Breast epithelium (tissue), 3 donors: ENCODE measurements at regions not wholly inside any gene's neighbourhood (a gene's known extent, or its start where the extent isn't known, plus 50 kb on each side); places are given as distances from the start of the nearest gene placed in this dataset.

Source experiments
- POLR2A ChIP-seq: fragments of 450-650 bp; IDR thresholded peaks from one replicate; pipeline ENCODE4 v1.6.1; 2016; ENCODE audit warnings: antibody characterized with exemption, mild to moderate bottlenecking, moderate library complexity
- POLR2AphosphoS5 ChIP-seq, 3 donors: sonication (generic); formaldehyde crosslinking; IDR thresholded peaks; one replicate each; pipeline ENCODE4 v1.6.1; 2017; ENCODE audit warnings: antibody characterized with exemption in 3 of 3
- TF ChIP-seq, protein P1 (sequence below), 3 donors: fragments of 450-650 bp; IDR thresholded peaks; one replicate each; pipeline ENCODE4 v1.5.1; 2016 to 2017; ENCODE audit warnings: antibody characterized with exemption in 3 of 3, mild to moderate bottlenecking in 3 of 3, moderate library complexity in 3 of 3

DNA sequence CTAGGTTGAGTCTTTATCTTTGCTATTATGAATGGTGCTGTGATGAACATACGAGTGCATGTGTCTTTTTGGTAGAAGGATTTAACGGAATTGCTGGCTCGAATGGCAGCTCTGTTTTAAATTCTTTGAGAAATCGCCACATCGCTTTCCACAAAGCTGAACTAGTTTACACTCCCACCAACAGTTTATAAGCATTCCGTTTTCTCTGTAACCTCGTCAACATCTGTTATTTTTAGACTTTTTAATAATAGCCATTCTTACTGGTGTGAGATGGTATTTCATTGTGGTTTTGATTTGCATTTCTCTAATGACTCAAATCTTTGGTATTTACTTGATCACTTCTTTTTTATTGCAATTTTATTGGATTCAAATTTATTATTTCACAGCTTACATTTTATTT, 117.4 kb upstream of the HDGFL1 start:
- TF ChIP-seq, protein P1, sequence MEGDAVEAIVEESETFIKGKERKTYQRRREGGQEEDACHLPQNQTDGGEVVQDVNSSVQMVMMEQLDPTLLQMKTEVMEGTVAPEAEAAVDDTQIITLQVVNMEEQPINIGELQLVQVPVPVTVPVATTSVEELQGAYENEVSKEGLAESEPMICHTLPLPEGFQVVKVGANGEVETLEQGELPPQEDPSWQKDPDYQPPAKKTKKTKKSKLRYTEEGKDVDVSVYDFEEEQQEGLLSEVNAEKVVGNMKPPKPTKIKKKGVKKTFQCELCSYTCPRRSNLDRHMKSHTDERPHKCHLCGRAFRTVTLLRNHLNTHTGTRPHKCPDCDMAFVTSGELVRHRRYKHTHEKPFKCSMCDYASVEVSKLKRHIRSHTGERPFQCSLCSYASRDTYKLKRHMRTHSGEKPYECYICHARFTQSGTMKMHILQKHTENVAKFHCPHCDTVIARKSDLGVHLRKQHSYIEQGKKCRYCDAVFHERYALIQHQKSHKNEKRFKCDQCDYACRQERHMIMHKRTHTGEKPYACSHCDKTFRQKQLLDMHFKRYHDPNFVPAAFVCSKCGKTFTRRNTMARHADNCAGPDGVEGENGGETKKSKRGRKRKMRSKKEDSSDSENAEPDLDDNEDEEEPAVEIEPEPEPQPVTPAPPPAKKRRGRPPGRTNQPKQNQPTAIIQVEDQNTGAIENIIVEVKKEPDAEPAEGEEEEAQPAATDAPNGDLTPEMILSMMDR (IDR thresholded peaks at IDR 0.05) = no peak
- no peak for TF ChIP-seq POLR2A
- TF ChIP-seq POLR2AphosphoS5 (IDR thresholded peaks at IDR 0.05) = no peak
